ENCODE measurements at regions not wholly inside any gene's neighbourhood (a gene's known extent, or its start where the extent isn't known, plus 50 kb on each side); places are given as distances from the start of the nearest gene placed in this dataset.
"Not testable (repeated sequence)": the region's sequence is repeated elsewhere in the genome, so short reads cannot be mapped to it uniquely, and the experiment has no call there.

DNA sequence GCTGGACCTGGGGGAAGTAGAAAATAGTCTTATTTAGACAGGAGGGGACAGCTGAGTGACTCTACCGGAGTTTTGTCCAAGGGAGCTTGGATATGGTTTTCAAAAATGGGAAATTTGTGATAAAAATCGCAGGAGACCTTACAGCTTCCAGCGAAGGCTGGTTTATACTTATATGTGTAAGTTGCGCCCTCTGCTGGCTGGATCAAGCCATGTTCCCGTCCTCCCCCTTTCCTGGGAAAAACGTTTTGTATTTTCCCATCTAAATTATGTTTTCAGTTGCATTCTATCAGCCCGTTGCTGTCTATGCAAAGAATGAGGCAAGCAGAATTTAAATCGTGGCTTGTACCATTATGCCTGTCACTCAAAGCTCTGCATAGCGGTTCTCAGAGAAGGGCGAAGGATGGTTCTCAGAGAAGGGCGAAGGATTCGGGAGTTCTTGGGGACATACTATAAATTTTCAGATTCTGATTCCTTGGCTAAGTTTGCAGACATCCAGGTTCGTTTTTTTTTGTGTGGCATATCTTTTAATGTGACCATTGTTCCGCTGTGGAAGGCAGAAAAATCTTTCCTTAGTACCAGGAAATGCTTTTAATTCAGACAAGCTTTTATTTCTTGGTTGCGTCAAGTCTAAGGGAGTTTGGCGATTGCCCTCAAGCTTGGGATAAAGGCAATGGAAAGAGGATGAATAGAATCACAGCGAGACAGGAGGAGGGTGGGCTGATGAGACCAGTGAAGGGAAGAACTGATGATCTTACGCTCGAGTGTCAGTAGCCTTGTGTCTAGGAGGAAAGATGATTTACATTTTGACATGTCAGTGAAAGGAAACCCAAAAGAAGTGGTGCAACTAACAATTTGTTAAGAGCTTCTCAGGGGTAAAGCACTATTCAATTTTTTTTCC lies 128.5 kb upstream of the ARX start:
- in situ Hi-C loops (cut with MboI; ENCODE audit: low sequenced_read_pairs), result loop anchor here (25.0 kb wide), 1 partner anchor 382 kb away; no protein-coding TSS in a partner anchor

DNA sequence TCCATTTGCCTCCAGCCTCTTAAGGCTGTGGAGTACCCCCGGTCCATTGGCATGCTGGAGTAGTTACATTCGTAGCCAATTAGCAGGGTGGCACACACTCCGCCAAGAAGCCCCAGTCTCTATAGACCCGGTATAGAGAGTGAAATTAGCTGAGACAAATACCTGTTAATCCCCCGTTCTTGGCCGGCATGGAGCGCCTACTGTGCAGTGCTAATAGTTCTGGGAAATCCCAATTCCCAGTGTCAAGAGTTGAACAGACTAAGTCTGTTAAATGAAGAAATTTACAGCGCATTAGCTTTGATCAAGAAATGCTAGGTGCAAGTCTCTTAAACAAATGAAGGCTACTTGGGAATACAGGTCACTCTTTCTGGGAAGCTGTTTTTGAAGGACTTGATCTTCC lies 127.8 kb upstream of the ARX start:
- in situ Hi-C loops (cut with MboI; ENCODE audit: low sequenced_read_pairs), result loop anchor here (25.0 kb wide), 1 partner anchor 381 kb away; no protein-coding TSS in a partner anchor

DNA sequence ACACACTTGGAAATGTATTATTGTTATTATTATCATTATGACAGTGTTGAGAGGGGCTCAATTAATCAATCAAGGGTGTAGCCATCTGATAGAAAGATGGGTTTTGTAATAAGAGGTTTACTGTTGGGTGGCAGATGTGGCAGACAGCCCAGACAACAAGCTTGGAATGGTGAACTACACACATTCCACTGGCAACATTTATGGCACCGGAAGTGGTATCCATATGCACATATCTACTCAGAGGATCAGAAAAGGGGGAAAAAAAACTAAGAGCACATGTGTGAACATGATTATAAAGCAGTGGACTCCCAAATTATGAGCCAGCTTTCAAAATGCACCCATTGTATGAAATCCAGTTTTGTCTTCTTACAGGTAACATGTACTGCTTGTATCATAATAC lies 125.9 kb upstream of the ARX start:
- in situ Hi-C loops (cut with MboI; ENCODE audit: low sequenced_read_pairs), result loop anchor here (25.0 kb wide), 1 partner anchor 379 kb away; no protein-coding TSS in a partner anchor

DNA sequence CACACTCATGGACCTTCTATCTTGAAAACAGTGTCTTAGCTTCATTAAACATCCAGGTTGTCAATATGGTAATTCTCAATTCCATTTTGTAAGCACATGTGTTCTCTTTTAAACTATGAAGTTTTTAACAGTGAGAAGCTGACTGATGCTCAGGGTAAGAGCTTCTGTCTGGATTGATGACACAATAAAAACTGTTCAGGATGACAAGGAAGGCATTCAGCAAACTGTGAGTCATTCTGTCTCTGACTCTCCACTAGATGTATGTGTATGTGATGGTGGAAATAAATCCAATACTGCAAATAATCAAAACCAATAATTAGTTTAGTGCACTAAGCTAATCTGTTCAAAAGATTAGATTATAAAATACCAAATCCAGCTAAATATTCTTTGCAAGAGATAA lies 115.3 kb upstream of the ARX start:
- in situ Hi-C loops (cut with MboI; ENCODE audit: low sequenced_read_pairs), result loop anchor here (25.0 kb wide), 1 partner anchor 369 kb away; no protein-coding TSS in a partner anchor

DNA sequence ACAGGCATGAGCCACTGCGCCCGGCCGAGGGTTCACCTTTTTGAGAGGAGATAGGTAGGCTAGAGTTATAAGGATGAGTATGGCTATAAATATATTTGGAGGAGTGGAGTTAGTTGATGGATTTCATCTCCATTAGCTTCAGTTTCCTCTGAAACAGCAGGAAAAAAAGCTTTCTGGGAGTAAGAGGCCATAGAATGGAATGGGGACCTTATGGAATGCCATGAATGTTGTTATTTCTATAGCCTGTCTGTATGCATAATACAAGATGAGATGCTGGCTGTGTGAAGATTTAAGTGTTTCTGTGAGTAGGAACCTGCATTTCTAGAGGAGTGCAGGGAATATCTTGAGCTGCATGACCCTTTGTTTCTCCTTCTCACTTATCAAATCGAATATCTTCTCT lies 114.9 kb upstream of the ARX start:
- in situ Hi-C loops (cut with MboI; ENCODE audit: low sequenced_read_pairs), result loop anchor here (25.0 kb wide), 1 partner anchor 368 kb away; no protein-coding TSS in a partner anchor

DNA sequence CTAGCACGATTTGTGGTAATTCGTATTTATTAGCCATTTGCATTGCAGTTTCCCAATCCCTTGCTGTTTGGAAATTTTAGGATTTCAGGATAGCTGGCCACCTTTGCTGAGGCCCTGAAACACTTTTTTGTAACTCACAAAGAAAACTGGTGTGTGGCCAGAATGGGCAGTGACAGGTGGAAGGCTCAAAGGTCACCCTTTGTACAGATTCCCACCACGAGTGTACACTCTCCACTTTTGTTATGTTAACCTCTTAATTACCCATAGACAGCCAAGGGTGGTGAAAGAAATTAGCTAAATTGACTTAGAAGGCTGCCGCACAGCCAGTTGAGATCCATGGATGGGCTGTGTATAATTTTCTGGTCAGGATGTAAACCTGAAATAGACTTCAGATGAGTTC lies 109.7 kb upstream of the ARX start:
- in situ Hi-C loops (cut with MboI; ENCODE audit: low sequenced_read_pairs), result loop anchor here (25.0 kb wide), 1 partner anchor 363 kb away; no protein-coding TSS in a partner anchor

DNA sequence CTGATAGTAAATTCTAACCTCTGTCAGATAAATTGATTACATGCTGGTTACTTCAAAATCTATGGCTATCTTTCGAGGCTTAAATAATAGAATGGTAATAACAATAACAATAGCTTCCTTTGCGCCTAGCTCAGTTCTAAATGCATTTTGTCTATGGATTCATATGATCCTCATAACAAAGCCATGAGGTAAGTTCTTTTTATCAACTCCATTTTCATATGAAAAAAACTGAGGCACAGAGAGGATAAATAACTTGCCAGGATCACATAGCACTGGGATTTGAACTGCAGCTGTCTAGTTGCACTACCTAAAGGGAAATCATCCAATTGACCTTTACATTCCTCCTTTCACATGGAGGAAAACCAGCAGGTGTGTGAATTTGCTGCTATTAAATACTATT lies 108.6 kb upstream of the ARX start:
- in situ Hi-C loops (cut with MboI; ENCODE audit: low sequenced_read_pairs), result no loop called here

DNA sequence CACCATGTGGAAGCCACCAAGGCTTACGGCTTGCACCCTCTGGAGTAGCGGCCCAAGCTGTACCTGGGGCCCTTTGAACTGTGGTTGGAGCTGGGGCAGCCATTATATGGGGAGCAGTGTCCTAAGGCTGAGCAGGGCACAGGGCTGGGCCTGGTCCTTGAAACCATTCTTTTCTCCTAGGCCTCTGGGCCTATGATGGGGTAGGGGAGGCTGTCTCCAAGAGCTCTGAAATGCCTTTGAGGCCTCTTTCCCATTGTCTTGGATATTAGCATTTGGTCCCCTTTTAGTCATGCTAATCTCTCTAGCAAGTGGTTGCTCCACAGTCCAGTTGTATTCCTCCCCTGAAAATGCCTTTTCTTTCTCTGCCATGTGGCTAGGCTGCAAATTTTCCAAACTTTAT lies 96.4 kb upstream of the ARX start:
- in situ Hi-C loops (cut with MboI; ENCODE audit: low sequenced_read_pairs), result no loop called here

DNA sequence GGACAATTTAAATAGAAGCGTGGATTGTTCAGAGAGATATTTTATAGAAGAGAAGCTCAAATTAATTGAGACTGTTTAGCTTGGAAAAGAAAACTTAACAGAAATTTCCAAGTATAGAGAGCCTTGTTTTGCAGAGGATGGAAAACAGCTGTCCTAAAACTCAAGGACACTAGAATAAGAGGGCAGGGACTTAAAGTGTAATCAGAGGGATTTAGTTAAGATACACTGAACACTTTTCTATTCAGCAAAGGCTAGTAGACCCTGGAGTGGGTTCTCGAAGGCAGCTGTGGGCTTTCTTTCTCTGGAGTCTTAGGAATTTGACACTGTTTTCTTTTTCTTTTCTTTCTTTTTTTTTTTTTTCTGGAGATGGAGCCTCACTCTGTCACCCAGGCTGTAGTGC lies 92.7 kb upstream of the ARX start:
- in situ Hi-C loops (cut with MboI; ENCODE audit: low sequenced_read_pairs), result no loop called here

DNA sequence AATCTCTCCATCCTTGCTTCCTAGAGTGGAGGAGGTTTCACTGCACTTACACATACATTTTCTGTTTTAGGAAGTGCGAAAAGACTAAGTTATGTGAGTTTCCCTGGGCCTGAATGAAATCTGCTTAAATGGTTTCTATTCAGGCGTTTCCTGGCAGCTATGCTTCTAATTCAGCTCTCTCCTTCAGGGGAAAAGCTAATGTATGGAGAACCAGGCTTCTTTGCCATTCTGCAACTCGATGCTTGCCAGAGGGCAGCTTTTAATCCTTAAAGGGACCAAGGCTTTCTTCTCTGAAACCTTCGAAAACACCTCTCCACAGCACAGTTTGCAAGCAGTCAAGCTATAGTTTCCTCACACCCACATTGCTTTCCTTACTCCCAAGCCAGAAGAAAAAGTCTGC lies 89.5 kb upstream of the ARX start:
- in situ Hi-C loops (cut with MboI; ENCODE audit: low sequenced_read_pairs), result no loop called here

DNA sequence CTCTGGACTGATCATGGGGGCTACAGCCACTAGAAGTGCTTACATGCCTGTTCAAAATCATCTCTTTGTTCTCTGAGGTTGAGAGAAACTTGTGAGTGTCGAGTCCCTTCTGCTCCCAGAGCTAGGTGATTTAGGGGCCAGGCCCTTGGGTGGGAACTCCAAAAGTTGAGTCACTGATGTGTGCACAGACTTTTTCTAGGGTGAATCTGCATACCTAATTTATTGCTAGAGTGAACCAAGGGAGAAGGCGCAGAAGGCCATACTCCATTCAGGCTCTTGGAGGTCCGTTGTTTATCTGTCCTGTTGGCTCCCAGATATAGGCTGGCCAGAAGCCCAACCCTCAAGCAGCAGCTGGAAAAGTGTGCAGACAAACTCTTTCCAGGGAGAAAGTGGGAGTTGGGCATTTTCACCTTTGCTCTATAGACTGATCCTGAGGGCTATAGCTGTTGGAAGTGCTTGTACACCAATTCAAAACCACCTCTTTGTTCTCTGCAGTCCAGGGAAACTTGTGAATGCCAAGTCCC lies 80.8 kb upstream of the ARX start:
- in situ Hi-C loops (cut with MboI; ENCODE audit: low sequenced_read_pairs), result no loop called here

DNA sequence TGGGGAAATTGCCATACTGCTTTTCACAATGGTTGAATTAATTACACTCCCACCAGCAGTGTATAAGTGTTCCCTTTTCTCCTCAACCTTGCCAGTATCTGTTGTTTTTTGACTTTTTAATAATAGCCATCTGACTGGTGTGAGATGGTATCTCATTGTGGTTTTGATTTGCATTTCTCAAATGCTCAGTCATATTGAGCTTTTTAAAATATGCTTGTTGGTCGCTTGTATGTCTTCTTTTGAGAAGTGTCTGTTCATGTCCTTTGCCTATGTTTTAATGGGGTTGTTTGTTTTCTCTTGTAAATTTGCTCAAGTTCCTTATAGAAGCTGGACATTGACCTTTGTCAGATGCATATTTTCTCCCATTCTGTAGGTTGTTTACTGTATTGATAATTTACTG lies 75.4 kb upstream of the ARX start:
- in situ Hi-C loops (cut with MboI; ENCODE audit: low sequenced_read_pairs), result not testable (repeated sequence)

DNA sequence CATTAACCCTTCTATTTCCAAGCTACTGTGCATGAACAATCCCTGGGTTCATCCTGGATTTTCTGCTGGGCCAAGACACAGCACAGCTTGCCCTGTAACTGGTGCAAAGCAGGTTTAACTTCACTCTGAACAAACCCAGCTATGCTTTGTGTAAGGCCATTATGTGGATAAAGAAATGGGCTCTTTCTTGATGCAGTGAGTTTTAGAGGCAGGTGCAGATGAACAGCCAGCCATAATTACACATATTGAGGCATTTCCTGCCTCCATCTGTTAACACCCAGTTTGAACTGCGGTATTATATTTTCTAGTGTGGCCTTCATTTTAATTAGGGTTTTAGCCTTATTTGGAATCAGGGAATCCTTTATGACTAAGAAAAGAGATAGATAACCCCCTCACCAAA lies 68.7 kb upstream of the ARX start:
- in situ Hi-C loops (cut with MboI; ENCODE audit: low sequenced_read_pairs), result no loop called here

DNA sequence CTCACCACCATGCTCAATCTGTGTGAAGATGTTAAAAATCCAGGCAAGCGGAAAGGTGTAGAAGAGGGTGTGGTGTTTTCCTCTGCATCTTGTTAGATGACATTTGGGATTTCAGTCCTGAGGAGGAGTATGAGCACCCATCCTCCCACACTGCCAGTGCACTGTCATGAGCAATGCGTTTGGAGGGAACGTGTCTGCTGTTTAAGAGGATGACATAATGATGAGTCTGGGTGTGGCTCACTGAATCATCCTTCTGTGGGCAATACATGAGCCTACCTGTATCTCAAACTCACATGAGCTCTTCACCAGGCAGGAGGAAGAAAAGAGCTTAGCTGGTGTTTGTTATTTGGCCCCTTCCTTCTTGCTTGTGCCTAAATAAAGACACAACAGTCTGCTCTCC lies 67.9 kb upstream of the ARX start:
- in situ Hi-C loops (cut with MboI; ENCODE audit: low sequenced_read_pairs), result no loop called here

DNA sequence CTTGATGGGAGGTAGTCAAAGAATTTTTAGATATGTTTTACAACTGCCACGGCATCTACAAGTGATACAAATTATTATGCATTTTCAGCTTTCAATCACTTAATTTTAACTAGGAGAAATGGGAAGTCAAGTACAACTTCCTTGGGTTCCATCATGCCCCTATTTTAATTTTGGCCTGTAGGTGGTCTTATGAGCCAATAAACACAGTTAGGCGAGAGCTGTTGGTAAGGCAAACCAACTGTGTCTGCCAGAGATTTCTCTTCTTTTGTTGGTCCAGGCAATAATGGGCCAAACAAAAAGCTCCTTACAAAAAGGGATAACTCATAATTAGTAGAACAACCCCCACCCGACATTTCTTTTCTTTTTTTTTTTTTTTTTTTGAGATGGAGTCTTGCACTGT lies 63.3 kb upstream of the ARX start:
- in situ Hi-C loops (cut with MboI; ENCODE audit: low sequenced_read_pairs), result no loop called here

DNA sequence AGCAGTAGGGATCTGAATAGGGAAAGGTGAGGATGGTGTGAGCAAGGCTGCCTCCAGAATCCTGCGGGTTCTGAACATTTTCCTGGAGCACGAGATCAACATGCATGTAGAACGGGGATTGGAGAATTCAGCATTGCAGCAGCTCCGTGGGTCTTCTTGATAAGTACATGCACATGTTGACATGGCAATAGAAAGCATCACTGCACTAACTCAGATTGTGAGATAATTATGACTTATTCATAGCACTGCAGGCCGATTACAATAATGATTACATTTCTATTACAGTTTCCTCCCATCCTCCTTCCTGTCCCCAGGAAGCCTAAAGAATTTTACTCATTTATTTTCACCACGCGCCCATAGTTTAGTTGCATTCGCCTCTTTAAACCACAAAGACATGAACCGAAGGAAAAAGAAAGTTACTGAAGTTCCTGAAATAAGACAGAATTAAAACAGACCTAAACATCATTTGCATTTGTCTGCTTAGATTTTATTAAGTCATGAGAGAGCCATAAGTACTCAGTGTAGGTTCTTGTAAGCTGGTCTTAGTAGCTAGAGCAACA lies 61.3 kb upstream of the ARX start:
- in situ Hi-C loops (cut with MboI; ENCODE audit: low sequenced_read_pairs), result no loop called here

DNA sequence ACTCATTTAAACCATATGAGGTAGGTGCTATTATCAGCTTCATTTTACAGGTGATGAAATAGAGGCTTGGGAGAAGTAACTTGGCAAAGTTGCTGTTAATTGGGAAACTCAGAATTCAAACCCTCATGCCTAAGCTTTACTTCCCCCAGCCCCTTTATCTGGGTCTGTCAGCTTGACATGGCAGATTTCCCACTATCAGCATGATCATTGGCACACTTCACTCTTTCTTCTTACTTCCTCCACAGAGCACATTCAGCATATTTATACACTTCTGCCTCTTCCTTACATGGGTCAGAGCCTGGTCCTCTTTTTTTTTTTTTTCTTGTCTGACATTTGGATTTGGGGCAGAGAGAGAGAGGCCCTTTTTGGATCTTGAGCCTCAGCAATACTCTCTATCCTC lies 56.5 kb upstream of the ARX start:
- in situ Hi-C loops (cut with MboI; ENCODE audit: low sequenced_read_pairs), result no loop called here

DNA sequence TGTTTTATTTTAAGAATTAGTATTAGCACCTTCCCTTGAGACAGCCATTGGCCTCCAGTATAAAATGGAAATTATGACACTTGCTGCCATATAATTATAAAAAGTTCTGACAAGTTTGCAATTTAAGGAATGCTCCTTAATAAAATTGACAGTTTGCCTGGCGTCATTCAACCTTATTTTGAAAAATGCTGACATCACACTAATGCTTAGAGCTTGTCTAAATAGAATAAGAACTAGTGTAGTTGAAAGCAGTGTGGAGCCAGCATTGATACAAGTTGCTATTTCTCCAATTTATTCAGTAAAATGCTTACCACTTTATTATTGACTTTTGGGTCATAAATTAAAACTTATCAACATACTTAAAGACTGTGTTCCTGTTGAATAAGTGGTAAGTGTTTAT lies 54.3 kb upstream of the ARX start:
- in situ Hi-C loops (cut with MboI; ENCODE audit: low sequenced_read_pairs), result no loop called here

DNA sequence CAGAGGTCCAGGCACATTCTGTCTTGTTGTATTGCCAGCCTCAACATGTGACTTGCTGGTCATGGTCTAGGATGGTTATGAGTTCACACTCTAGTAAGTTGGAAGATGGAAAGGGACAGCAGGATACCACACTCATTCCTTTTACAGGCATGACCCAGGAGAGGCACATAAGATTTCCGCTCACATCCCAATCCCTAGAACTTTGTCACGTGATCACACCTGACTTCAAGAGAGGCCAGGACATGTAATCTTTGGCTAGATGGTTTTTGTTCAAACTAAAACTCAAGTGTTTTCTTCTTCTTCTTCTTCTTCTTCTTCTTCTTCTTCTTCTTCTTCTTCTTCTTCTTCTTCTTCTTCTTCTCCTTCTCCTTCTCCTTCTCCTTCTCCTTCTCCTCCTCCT lies 53.4 kb upstream of the ARX start:
- in situ Hi-C loops (cut with MboI; ENCODE audit: low sequenced_read_pairs), result no loop called here

DNA sequence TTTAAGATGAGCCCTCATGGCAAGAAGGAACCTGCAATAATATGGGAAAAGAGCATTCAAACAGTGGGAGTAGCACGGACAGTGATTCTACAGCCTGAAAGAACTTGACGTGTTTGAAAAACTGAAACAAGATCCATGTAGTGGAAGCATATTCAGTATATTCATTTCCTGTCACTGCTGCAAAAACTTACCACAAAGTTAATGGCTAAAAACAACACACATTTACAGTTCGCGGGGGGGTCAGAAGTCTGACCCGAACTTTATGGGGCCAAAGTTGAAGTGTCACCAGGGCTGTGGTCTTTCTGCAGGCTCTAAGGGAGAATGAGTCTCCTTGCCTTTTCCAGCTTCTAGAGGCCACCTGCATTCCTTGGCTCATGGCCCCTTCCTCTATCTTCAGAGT lies 52.6 kb upstream of the ARX start:
- in situ Hi-C loops (cut with MboI; ENCODE audit: low sequenced_read_pairs), result no loop called here

DNA sequence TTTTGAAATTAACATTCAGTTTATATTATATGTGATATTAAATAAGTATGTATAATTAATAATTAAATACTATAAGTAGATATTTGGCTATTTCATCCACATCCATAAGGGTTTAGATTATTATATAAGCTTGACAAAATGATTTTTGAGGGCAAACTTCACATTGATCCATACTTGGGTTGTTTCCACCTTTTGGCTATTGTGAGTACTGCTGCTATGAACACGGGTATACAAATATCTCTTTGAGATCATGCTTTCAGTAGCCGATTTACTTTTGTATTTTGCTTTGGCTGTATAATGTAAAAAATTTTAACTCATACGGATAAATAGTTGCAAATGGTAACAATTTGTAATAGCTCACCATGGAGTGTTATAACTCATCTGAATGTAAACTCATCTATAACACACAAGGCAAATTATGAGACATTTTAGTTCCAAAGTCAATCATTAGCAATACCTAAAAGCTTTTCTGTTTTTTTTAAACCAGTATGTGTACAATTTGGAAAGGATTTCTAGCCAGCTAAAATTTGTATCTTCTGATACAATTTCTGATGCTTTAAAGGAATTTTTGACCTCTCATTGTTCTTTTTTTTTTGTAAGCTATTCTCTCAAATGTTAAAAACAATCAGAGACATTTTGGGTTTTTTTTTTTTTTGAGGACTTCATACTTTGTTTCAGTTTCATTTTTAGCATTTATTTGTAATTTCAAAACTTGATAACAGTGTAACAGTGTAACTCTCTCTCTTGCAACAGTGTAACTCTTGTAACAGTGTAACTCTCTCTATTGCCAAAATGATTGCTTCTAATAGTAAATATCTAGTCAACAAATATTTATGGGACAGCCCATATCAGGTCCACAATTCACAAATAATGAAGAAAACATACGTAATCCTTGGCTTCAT lies 51.8 kb upstream of the ARX start:
- in situ Hi-C loops (cut with MboI; ENCODE audit: low sequenced_read_pairs), result no loop called here

Data from HL-60/S4 treated with retinoic acid at 250 ng/mL for 4 days and 3 days (cell line).